ENCODE measurements at regions not wholly inside any gene's neighbourhood (a gene's known extent, or its start where the extent isn't known, plus 50 kb on each side); places are given as distances from the start of the nearest gene placed in this dataset.

DNA sequence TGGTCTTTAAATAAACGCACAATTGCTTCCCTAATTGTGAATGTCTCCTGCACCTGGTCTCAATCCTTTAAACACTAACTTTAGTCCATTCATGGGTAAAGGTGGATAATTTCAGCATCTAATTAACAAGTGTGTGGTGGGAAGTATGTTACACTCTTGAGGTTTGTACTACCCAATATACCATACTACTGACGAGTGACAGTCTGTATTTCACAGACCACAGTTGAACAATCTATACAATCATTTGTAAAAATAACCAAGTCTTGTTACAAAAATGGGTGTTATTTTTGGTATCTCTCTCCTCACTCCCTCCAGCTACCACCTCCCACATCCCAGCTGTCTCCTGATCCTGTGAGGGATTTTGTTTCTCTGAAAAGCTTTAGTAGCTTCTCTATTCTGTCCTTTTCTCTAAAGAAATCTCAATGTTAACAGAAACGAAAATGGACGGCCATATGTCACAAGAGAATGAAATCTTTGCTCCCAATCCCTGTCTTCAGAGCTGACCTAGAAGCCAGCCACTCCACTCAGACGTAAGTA is 62.3 kb upstream of the ZNF366 start:
- no peaks in the 10 kb centered on the region for H3K27me3 Mint-ChIP-seq (ENCODE audit: insufficient read depth, unreplicated experiment)
- peaks cover 9% of the 10 kb centered on the region for H3K4me1 Mint-ChIP-seq (ENCODE audit: insufficient read depth, unreplicated experiment)
- H3K27ac Mint-ChIP-seq (ENCODE audit: low read depth, unreplicated experiment) = no peak overlapping the region
- H3K4me3 Mint-ChIP-seq (ENCODE audit: unreplicated experiment) = no peak overlapping the region
- no TSS peak for BruUV-seq (replicated peaks)
- no peak for TF ChIP-seq CTCF (IDR thresholded peaks at IDR 0.05; ENCODE audit: unreplicated experiment)
- CTCF ChIA-PET = no interaction called here
- DNase-seq (ENCODE audit: unreplicated experiment) = no peak
- POLR2A ChIA-PET = interaction anchor here (0.9 kb wide), 1 partner anchor 21 kb away, joined by 3 read pairs; no protein-coding TSS in a partner anchor
- intact Hi-C loops (cut with micrococcal nuclease) = no loop called here
- no peaks in the 10 kb centered on the region for H3K9me3 Mint-ChIP-seq (ENCODE audit: unreplicated experiment)
- no peaks in the 10 kb centered on the region for H3K36me3 Mint-ChIP-seq (ENCODE audit: insufficient read depth, unreplicated experiment)

DNA sequence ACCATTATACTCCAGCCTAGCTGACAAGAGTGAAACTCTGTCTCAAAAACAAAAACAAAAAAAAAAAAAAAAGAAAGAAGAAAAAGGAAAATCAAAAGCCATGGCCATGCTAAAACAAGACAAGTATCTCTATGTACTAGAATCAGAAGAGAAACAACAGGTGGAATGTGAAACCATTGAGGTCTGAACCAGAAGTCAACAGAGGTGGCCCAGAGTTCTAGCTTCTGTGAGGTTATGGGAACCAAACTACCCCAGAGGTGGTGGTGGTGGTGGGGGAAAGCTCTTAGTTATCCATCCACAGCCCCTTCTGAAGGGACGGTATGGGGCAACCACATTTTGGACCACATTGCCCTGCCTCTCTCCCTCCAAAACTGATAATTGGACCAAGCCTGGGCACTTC is 59.5 kb upstream of the ZNF366 start:
- no peaks in the 10 kb centered on the region for H3K9me3 Mint-ChIP-seq (ENCODE audit: unreplicated experiment)
- ChIA-PET POLR2A (interaction anchor here (0.6 kb wide), 1 partner anchor 476 kb away, joined by 3 read pairs; no protein-coding TSS in a partner anchor), CTCF (interaction anchor here (0.5 to 1.4 kb wide), 2 partner anchors 17 to 25 kb away, joined by 3 read pairs; no protein-coding TSS in a partner anchor)
- no peak for TF ChIP-seq CTCF (IDR thresholded peaks at IDR 0.05; ENCODE audit: unreplicated experiment)
- no peak for DNase-seq (ENCODE audit: unreplicated experiment)
- BruUV-seq (replicated peaks) = no TSS peak
- H3K36me3 Mint-ChIP-seq (ENCODE audit: insufficient read depth, unreplicated experiment) = no peaks in the 10 kb centered on the region
- H3K4me3 Mint-ChIP-seq (ENCODE audit: unreplicated experiment) = no peak overlapping the region
- peaks cover 2% of the 10 kb centered on the region for H3K4me1 Mint-ChIP-seq (ENCODE audit: insufficient read depth, unreplicated experiment)
- intact Hi-C loops (cut with micrococcal nuclease) = no loop called here
- no peaks in the 10 kb centered on the region for H3K27me3 Mint-ChIP-seq (ENCODE audit: insufficient read depth, unreplicated experiment)
- no peak overlapping the region for H3K27ac Mint-ChIP-seq (ENCODE audit: low read depth, unreplicated experiment)

- Mint-ChIP-seq H3K4me1 (ENCODE audit: insufficient read depth, unreplicated experiment) (peaks cover 10% of the 10 kb centered on the region), H3K9me3 (ENCODE audit: unreplicated experiment) (no peaks in the 10 kb centered on the region), H3K27me3 (ENCODE audit: insufficient read depth, unreplicated experiment) (no peaks in the 10 kb centered on the region), H3K4me3 (ENCODE audit: unreplicated experiment) (no peak overlapping the region), H3K36me3 (ENCODE audit: insufficient read depth, unreplicated experiment) (no peaks in the 10 kb centered on the region), H3K27ac (ENCODE audit: low read depth, unreplicated experiment) (no peak overlapping the region)
- ChIA-PET POLR2A (interaction anchor here (0.6 to 0.7 kb wide), 3 partner anchors 32 to 170 kb away, joined by 3 read pairs; no protein-coding TSS in a partner anchor), CTCF (interaction anchor here (0.6 to 0.7 kb wide), 5 partner anchors 28 to 974 kb away, joined by 3 to 5 read pairs (median 3); no protein-coding TSS in a partner anchor)
- BruUV-seq (replicated peaks) = no TSS peak
- intact Hi-C loops (cut with micrococcal nuclease) = no loop called here
- TF ChIP-seq CTCF (IDR thresholded peaks at IDR 0.05; ENCODE audit: unreplicated experiment) = no peak
- no peak for DNase-seq (ENCODE audit: unreplicated experiment)
Observed at GRCh38 chr5:72565513-72566289, 58.5 kb upstream of the ZNF366 start.

GRCh38 chr5:72562717-72563116 is 55.5 kb upstream of the ZNF366 start:
- BruUV-seq (replicated peaks) = no TSS peak
- H3K9me3 Mint-ChIP-seq (ENCODE audit: unreplicated experiment) = no peaks in the 10 kb centered on the region
- no peaks in the 10 kb centered on the region for H3K27me3 Mint-ChIP-seq (ENCODE audit: insufficient read depth, unreplicated experiment)
- H3K4me1 Mint-ChIP-seq (ENCODE audit: insufficient read depth, unreplicated experiment) = peaks cover 15% of the 10 kb centered on the region
- intact Hi-C loops (cut with micrococcal nuclease) = no loop called here
- CTCF ChIA-PET = interaction anchor here (0.6 kb wide), 1 partner anchor 175 kb away, joined by 3 read pairs; no protein-coding TSS in a partner anchor
- no peaks in the 10 kb centered on the region for H3K36me3 Mint-ChIP-seq (ENCODE audit: insufficient read depth, unreplicated experiment)
- DNase-seq (ENCODE audit: unreplicated experiment) = no peak
- H3K4me3 Mint-ChIP-seq (ENCODE audit: unreplicated experiment) = no peak overlapping the region
- H3K27ac Mint-ChIP-seq (ENCODE audit: low read depth, unreplicated experiment) = no peak overlapping the region
- POLR2A ChIA-PET = interaction anchor here (0.7 kb wide), 1 partner anchor 483 kb away, joined by 3 read pairs; no protein-coding TSS in a partner anchor
- no peak for TF ChIP-seq CTCF (IDR thresholded peaks at IDR 0.05; ENCODE audit: unreplicated experiment)

All from MCF 10A (cell line).